Left renal cortex interstitium (tissue), 4 donors: ENCODE measurements at regions not wholly inside any gene's neighbourhood (a gene's known extent, or its start where the extent isn't known, plus 50 kb on each side); places are given as distances from the start of the nearest gene placed in this dataset.
"Not testable (repeated sequence)": the region's sequence is repeated elsewhere in the genome, so short reads cannot be mapped to it uniquely, and the experiment has no call there.

Source experiments
- DNase-seq, 4 donors: peaks; one replicate each; pipeline ENCODE4 v3.0.0-alpha.2; 2013; ENCODE audit warnings: low read depth in 4 of 4, low spot score in 2 of 4, missing footprints in 1 of 4

DNA sequence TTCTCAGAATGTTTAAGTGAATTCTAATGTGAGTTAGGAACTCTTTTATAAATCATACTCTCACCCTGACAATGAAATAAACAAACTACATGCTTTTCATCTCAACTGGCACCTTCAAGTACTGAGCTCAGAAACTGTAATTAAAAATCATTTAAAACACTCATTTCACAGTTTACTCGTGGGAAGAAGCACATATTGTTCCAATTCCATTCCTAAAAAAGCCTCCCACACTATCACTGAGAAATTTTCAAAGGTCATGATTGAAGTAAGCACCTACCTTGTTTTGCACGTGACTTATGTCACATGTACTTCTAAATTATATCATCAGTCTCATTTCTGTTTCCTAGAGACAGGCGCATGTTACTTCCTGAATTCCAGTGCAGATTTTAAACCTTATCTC lies 678.1 kb upstream of the SLC8A1 start:
- DNase-seq: no peak

DNA sequence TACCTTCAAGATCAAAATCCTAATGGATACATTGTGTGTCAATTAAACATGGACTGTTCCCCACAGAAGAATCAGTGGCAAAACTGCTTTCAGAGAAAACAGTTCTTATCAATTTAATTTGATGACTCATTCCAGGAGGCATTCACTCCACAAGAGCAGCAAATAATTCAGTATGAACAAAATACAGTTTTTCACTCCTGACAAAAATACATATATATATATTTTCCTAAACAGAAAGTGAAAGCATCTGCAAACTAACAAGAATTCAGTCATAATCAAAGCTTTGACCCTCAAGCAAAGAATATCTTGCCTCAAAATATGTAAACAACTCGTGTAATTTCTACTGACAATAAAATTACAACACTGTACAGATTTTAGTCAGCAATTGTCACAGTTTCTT lies 685.1 kb upstream of the SLC8A1 start:
- DNase-seq: no peak

GRCh38 chr2:41141146-41141791 lies 689.4 kb upstream of the SLC8A1 start:
- no peak for DNase-seq

GRCh38 chr2:41142478-41142877 lies 690.6 kb upstream of the SLC8A1 start:
- no peak for DNase-seq

DNA sequence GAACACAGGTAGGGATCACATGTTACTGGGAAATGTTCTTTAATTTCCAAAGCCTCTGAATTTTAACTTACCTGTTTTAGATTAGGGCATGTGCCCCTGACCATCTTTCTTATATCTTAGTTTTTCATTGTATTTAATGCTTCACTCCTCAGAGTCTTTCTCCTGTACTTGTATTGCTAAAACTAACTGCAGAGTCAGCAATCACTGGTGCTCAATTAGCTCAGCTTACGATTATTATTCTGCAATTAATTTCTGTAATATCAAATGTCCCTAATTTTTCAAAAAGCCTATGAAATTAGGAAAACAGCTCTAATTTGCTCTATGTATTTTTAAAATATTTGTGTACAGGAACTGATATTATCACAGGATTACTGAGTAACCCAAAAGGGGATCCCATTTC lies 693.2 kb upstream of the SLC8A1 start:
- DNase-seq: no peak

- DNase-seq: no peak
Observed at GRCh38 chr2:41149054-41149453, 697.2 kb upstream of the SLC8A1 start.

- DNase-seq: no peak
Observed at GRCh38 chr2:41151746-41152145, 699.9 kb upstream of the SLC8A1 start.

DNA sequence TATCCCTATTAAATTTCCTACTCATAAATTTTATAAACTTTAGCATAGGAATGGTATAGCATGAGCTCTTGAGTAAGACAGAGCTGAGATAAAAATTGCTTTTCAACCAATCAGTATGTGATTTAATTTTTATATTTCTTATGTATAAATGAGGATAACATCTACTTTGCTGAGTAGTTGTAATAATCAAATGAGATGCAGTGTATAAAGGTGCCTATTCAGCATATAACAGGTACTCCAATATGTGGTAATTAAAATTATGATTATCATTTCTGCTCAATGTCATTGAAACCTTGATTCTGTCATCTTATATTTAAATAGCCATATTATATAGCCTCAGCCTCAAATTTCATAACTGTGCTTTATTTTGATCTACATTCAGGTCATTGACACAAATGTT lies 700.4 kb upstream of the SLC8A1 start:
- DNase-seq: no peak

DNA sequence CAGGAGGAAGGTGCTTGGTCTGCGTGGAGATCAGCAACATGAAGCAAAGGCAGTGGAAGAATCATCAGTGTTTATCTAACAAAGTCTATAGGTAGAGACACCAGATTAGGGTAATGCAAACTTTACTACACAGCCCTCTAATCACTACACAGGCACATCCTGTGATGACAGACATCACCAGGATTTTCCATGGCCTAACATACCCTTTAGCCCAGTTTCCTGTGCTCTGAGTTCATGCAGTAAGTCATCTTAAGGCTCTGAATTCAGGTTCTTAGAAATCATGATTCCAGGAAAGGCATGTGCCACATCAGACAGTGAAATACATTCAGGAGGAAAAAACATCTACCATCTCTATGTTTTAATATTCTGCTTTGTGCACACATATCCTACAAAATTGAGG lies 708.5 kb upstream of the SLC8A1 start:
- DNase-seq: no peak

DNA sequence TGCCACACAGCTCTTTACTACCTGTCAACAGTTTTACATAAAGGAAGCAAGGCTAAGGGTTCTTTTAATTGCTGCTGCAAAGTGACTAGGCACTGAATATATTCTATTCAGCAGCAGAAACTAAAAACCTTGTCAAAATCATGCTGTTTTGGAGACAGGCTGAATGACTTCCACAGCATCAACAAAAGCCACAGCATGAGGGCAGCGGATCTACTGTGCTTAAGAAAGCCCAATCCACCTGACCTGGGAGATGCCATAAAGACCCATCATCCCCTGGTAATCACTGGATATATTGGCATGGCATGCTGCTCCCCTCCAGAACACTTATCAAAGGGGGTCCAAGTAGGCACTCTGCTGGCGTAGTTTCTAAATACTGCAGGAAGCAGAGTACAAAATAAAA lies 715.1 kb upstream of the SLC8A1 start:
- no peak for DNase-seq

- no peak for DNase-seq
Observed at GRCh38 chr2:41169744-41170143, 717.9 kb upstream of the SLC8A1 start.

DNA sequence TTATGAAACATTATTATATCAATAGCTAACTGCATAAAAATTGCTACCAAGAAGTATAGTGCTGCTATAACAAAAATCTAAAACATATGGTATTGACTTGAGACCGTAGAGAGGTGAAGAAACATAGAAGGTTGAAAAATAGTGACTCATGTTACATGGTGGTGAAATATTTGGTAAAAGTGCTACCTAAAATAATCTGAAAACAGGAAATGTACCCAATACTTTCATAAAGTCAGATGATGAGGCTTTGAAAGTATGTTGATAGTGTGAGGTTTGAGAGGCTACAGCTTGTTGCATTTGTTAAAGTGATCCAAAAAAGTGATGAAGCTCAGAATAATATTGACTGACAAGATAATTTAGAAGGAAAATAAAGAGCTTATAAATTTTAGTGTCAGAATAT lies 718.7 kb upstream of the SLC8A1 start:
- no peak for DNase-seq

- DNase-seq: no peak
Observed at GRCh38 chr2:41180387-41180786, 728.5 kb upstream of the SLC8A1 start.

DNA sequence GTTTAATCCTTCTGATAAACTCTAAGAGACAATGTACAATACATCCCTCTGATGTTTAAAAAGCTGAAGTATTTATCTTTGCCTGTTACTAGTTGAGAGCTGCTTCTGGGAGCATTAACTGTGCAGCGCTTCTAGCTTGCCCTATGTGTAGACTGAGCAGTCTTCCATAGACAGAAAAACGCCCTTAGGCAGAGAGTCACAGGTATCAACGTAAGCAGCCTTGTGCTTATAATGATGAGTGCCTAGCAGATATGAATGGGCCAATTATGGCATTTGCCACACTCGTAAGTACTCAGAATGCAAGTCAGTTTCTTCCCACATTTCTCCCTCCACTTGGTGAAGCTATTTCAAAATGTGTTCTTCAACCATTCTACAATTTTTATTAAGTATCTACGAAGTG lies 731.1 kb upstream of the SLC8A1 start:
- no peak for DNase-seq

DNA sequence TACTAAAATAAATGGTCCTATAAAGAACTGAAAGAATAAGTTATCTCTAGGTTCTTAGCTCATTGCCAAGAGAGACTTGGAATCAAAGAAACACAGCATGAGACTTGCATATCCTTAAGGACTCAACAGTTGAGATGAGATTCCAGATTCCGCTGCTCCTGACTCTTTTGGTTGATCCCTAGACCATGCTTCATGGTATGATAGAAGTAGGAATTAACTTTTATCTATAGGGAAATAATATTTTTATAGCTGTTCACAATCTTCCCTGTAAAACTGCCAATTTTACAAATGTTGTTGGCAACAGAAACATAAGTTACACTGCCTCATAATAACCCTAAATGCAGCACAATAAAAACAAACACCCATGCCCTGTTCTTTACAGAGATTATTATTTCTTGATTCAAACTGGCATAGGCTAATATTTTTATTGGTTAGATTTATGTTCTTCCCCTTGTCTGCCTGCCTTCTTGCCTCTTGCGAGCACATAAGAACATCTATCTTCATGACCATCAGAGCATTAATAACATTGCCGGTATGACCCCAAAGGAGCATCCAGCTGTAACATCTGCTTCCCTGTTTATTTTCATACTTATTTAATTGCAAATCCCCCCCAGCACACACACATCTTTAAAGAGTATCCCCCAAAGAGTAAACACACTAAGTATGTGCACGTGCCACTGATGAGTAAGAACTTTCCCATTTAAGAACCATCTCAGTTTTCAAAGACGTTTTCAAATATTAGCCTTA lies 735.7 kb upstream of the SLC8A1 start:
- DNase-seq: no peak

- DNase-seq: peak in 1 of 4 donors; percentile 47
Observed at GRCh38 chr2:41194230-41194629, 742.3 kb upstream of the SLC8A1 start.

- no peak for DNase-seq
Observed at GRCh38 chr2:41197781-41198180, 745.9 kb upstream of the SLC8A1 start.

- DNase-seq: no peak
Observed at GRCh38 chr2:41199334-41199733, 747.4 kb upstream of the SLC8A1 start.

DNA sequence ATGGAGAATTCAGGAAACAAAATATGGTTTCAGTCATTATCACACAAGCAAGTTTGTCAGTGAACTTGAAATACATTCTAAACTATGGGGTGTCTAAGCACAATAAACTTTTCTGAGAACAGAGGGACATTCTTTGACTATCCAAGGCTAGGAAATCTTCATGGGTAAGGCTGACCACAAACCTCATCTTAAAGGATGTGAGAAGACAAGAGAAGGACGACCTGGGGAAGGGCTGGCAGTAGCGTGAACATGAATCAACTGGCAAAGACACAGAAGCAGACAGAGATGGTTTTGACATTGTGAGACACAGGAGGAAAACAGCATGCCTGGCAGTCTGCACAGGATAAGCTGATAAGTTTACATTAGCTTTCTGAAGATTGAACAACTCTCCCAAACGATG lies 752.4 kb upstream of the SLC8A1 start:
- DNase-seq: no peak

GRCh38 chr2:41206004-41206403 lies 754.1 kb upstream of the SLC8A1 start:
- DNase-seq: no peak

- DNase-seq: no peak
Observed at GRCh38 chr2:41207578-41207977, 755.7 kb upstream of the SLC8A1 start.

DNA sequence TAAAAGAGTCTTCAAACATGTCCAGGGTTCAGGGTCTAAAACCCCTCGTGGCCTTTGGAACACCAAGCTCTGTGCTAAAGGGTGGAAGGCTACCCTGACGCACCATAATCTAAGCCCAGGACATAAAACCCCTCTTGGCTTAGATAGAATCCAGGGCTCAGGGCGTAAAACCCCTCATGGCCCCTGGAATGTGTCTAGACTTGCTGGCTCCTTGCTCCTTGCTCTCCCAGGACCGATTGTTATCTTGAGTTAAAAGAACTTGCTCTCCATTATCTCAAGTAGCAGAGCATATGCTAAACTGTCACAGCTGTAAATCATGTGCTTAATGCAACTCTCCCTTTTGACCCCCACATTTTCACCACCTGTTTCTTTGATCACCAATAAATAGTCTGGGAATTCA lies 758.1 kb upstream of the SLC8A1 start:
- DNase-seq: not testable (repeated sequence)

- DNase-seq: no peak
Observed at GRCh38 chr2:41216978-41217377, 765.1 kb upstream of the SLC8A1 start.
